ACHN (cell line): ENCODE measurements at regions not wholly inside any gene's neighbourhood (a gene's known extent, or its start where the extent isn't known, plus 50 kb on each side); places are given as distances from the start of the nearest gene placed in this dataset.

Experiments
- DNase-seq: peaks from one replicate; pipeline ENCODE4 v3.0.0-alpha.2; 2015
- in situ Hi-C: cut with HindIII; loops from 2 replicates; pipeline ENCODE4 v1.10.0; 2017; ENCODE audit warnings: low sequenced_read_pairs, low pct_ligation_motif_present, low pct_unique_long_range_greater_than_20kb

GRCh38 chr4:36489798-36490197 is 208.4 kb downstream of the DTHD1 start:
- in situ Hi-C loops: no loop called here
- no peak for DNase-seq

GRCh38 chr4:36492041-36492440 is 210.6 kb downstream of the DTHD1 start:
- in situ Hi-C loops: no loop called here
- no peak for DNase-seq

GRCh38 chr4:36492590-36492989 is 211.2 kb downstream of the DTHD1 start:
- in situ Hi-C loops: no loop called here
- DNase-seq: no peak

GRCh38 chr4:36493251-36493650 is 211.8 kb downstream of the DTHD1 start:
- no peak for DNase-seq
- in situ Hi-C loops: no loop called here

GRCh38 chr4:36494016-36494415 is 212.6 kb downstream of the DTHD1 start:
- in situ Hi-C loops: no loop called here
- DNase-seq: no peak

GRCh38 chr4:36494747-36495146 is 213.3 kb downstream of the DTHD1 start:
- in situ Hi-C loops: no loop called here
- no peak for DNase-seq

- DNase-seq: no peak
- in situ Hi-C loops: no loop called here
These were observed 220.9 kb downstream of the DTHD1 start for GRCh38 chr4:36502350-36502749.

GRCh38 chr4:36508394-36508793 is 227.0 kb downstream of the DTHD1 start:
- in situ Hi-C loops: no loop called here
- no peak for DNase-seq

GRCh38 chr4:36509845-36510244 is 228.4 kb downstream of the DTHD1 start:
- in situ Hi-C loops: no loop called here
- DNase-seq: no peak

- DNase-seq: no peak
- in situ Hi-C loops: no loop called here
These were observed 230.4 kb downstream of the DTHD1 start for GRCh38 chr4:36511785-36512184.

- DNase-seq: no peak
- in situ Hi-C loops: no loop called here
These were observed 235.2 kb downstream of the DTHD1 start for GRCh38 chr4:36516522-36517095.

GRCh38 chr4:36523182-36523581 is 241.8 kb downstream of the DTHD1 start:
- in situ Hi-C loops: no loop called here
- no peak for DNase-seq

GRCh38 chr4:36532670-36533379 is 251.4 kb downstream of the DTHD1 start:
- DNase-seq: no peak
- in situ Hi-C loops: no loop called here

- DNase-seq: no peak
- in situ Hi-C loops: no loop called here
These were observed 252.5 kb downstream of the DTHD1 start for GRCh38 chr4:36533944-36534343.

- in situ Hi-C loops: no loop called here
- no peak for DNase-seq
These were observed 266.0 kb downstream of the DTHD1 start for GRCh38 chr4:36547383-36547782.

GRCh38 chr4:36549252-36549651 is 267.8 kb downstream of the DTHD1 start:
- DNase-seq: no peak
- in situ Hi-C loops: no loop called here

GRCh38 chr4:36549992-36550391 is 268.6 kb downstream of the DTHD1 start:
- DNase-seq: no peak
- in situ Hi-C loops: no loop called here

- DNase-seq: no peak
- in situ Hi-C loops: no loop called here
These were observed 270.3 kb downstream of the DTHD1 start for GRCh38 chr4:36551697-36552214.

- no peak for DNase-seq
- in situ Hi-C loops: no loop called here
These were observed 271.6 kb downstream of the DTHD1 start for GRCh38 chr4:36553029-36553428.

GRCh38 chr4:36553453-36553852 is 272.0 kb downstream of the DTHD1 start:
- no peak for DNase-seq
- in situ Hi-C loops: no loop called here
